Suppressor macrophage treated with lipopolysaccharide for 4 hours (primary cell): ENCODE measurements at regions not wholly inside any gene's neighbourhood (a gene's known extent, or its start where the extent isn't known, plus 50 kb on each side); places are given as distances from the start of the nearest gene placed in this dataset.
"Not testable (repeated sequence)": the region's sequence is repeated elsewhere in the genome, so short reads cannot be mapped to it uniquely, and the experiment has no call there.

Source experiments
- DNase-seq: peaks from one replicate; pipeline ENCODE4 v3.0.0-alpha.2; 2020

- DNase-seq: no peak
Observed at GRCh38 chr12:60205500-60205899, 609.7 kb downstream of the SLC16A7 start.

GRCh38 chr12:60209521-60209920, 613.7 kb downstream of the SLC16A7 start:
- no peak for DNase-seq

GRCh38 chr12:60209933-60210332, 614.1 kb downstream of the SLC16A7 start:
- DNase-seq: no peak

GRCh38 chr12:60210756-60211155, 614.9 kb downstream of the SLC16A7 start:
- DNase-seq: no peak

GRCh38 chr12:60211244-60211643, 615.4 kb downstream of the SLC16A7 start:
- DNase-seq: no peak

GRCh38 chr12:60212159-60213000, 616.6 kb downstream of the SLC16A7 start:
- no peak for DNase-seq

GRCh38 chr12:60213272-60213671, 617.4 kb downstream of the SLC16A7 start:
- not testable (repeated sequence) for DNase-seq

- DNase-seq: no peak
Observed at GRCh38 chr12:60216226-60216625, 620.4 kb downstream of the SLC16A7 start.

- DNase-seq: no peak
Observed at GRCh38 chr12:60223242-60223641, 627.4 kb downstream of the SLC16A7 start.

- DNase-seq: no peak
Observed at GRCh38 chr12:60225216-60226000, 629.6 kb downstream of the SLC16A7 start.

- no peak for DNase-seq
Observed at GRCh38 chr12:60227916-60228315, 632.1 kb downstream of the SLC16A7 start.

GRCh38 chr12:60230056-60230455, 634.2 kb downstream of the SLC16A7 start:
- no peak for DNase-seq

GRCh38 chr12:60231303-60231702, 635.5 kb downstream of the SLC16A7 start:
- DNase-seq: no peak

GRCh38 chr12:60231976-60232907, 636.4 kb downstream of the SLC16A7 start:
- DNase-seq: no peak

- not testable (repeated sequence) for DNase-seq
Observed at GRCh38 chr12:60234611-60235195, 638.9 kb downstream of the SLC16A7 start.

- no peak for DNase-seq
Observed at GRCh38 chr12:60235261-60235660, 639.4 kb downstream of the SLC16A7 start.

- DNase-seq: not testable (repeated sequence)
Observed at GRCh38 chr12:60236416-60236815, 640.6 kb downstream of the SLC16A7 start.

- DNase-seq: no peak
Observed at GRCh38 chr12:60240891-60241290, 645.1 kb downstream of the SLC16A7 start.

- no peak for DNase-seq
Observed at GRCh38 chr12:60251091-60251490, 655.3 kb downstream of the SLC16A7 start.

GRCh38 chr12:60252359-60253096, 656.7 kb downstream of the SLC16A7 start:
- DNase-seq: no peak

GRCh38 chr12:60255044-60255443, 659.2 kb downstream of the SLC16A7 start:
- no peak for DNase-seq

GRCh38 chr12:60257063-60257462, 661.2 kb downstream of the SLC16A7 start:
- no peak for DNase-seq
